Suprapubic skin (tissue), 4 donors: ENCODE measurements at regions not wholly inside any gene's neighbourhood (a gene's known extent, or its start where the extent isn't known, plus 50 kb on each side); places are given as distances from the start of the nearest gene placed in this dataset.
"Not testable (repeated sequence)": the region's sequence is repeated elsewhere in the genome, so short reads cannot be mapped to it uniquely, and the experiment has no call there.

Experiments used
- DNase-seq, 2 donors: peaks; one replicate each; pipeline ENCODE4 v3.0.0-alpha.2; 2019; ENCODE audit warnings: low spot score in 2 of 2
- H3K27ac ChIP-seq: fragments of 200-600 bp; sonication (generic); one replicate; pipeline ENCODE4 v1.5.1; 2019
- H3K27me3 ChIP-seq: fragments of 200-600 bp; sonication (generic); one replicate; pipeline ENCODE4 v1.5.1; 2019
- H3K36me3 ChIP-seq: fragments of 200-600 bp; sonication (generic); one replicate; pipeline ENCODE4 v1.5.1; 2019
- H3K4me1 ChIP-seq: fragments of 200-600 bp; sonication (generic); one replicate; pipeline ENCODE4 v1.5.1; 2019
- H3K4me3 ChIP-seq: fragments of 200-600 bp; sonication (generic); one replicate; pipeline ENCODE4 v1.5.1; 2019; ENCODE audit warnings: mild to moderate bottlenecking
- H3K9me3 ChIP-seq: fragments of 200-600 bp; sonication (generic); one replicate; pipeline ENCODE4 v1.5.1; 2019
- CTCF ChIP-seq, 2 donors: fragments of 200-600 bp in 1 of 2; fragments of 450-650 bp in 1 of 2; sonication (generic) in 1 of 2; IDR thresholded peaks; one replicate each; pipeline ENCODE4 v1.5.1; 2016 to 2019; ENCODE audit warnings: antibody characterized with exemption in 2 of 2, mild to moderate bottlenecking in 1 of 2, moderate library complexity in 1 of 2
- EP300 ChIP-seq: sonication (generic); formaldehyde crosslinking; IDR thresholded peaks from one replicate; pipeline ENCODE4 v1.6.1; 2017; ENCODE audit warnings: antibody characterized with exemption
- POLR2A ChIP-seq, 2 donors: fragments of 450-650 bp; IDR thresholded peaks; one replicate each; pipeline ENCODE4 v1.6.1; 2017; ENCODE audit warnings: antibody characterized with exemption in 2 of 2, mild to moderate bottlenecking in 2 of 2, moderate library complexity in 2 of 2
- POLR2AphosphoS5 ChIP-seq, 3 donors: sonication (generic); formaldehyde crosslinking; IDR thresholded peaks; one replicate each; pipeline ENCODE4 v1.6.1; 2017; ENCODE audit warnings: antibody characterized with exemption in 3 of 3
- WGBS: methylation state at CpG from one replicate; pipeline ENCODE4 v1.1.5; 2018; 5-methylcytosine and 5-hydroxymethylcytosine counted together

DNA sequence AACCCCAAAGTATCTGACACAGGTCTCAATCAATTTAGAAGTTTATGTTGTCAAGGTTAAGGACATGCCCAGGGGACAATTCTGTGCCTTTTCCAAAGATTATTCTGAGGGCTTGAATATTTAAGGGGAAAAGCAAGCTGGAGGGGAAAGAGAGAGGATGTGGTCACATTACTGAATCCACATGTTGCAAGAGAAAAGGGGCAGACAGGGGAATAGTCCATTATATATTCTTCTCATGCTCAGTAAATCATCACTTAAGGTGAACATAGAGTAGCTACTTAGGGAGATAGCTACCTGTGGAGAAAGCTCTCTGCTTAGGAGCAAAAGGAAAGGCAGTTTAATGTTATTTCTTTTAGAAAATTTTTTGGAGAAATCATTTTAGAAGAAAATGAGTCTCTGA, 751.6 kb downstream of the SI start:
- DNase-seq = no peak
- no peaks in the 10 kb centered on the region for H3K36me3 ChIP-seq
- H3K4me3 ChIP-seq = no peak overlapping the region
- no peak for TF ChIP-seq CTCF (IDR thresholded peaks at IDR 0.05)
- no peak for TF ChIP-seq POLR2A (IDR thresholded peaks at IDR 0.05)
- TF ChIP-seq POLR2AphosphoS5 (IDR thresholded peaks at IDR 0.05) = no peak
- TF ChIP-seq EP300 = no peak
- H3K27ac ChIP-seq = no peak overlapping the region
- no peaks in the 10 kb centered on the region for H3K4me1 ChIP-seq
- H3K9me3 ChIP-seq = no peaks in the 10 kb centered on the region
- H3K27me3 ChIP-seq = no peaks in the 10 kb centered on the region

DNA sequence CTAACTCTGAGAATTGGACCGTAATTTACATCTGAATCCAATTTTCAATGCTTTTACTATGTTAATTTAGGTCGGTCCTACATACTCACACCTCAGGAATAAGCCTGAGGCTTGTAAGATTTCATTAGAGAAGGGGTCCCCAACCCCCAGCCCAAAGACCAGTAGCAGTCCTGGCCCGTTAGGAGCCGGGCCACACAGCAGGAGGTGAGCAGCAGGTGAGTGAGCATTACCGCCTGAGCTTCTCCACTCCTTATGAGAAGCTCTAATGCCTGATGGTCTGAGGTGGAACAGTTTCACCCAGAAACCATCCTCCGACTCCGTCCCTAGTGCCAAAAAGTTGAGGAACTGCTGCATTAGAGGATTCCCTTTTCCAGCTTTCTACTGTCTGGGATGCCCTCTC, 757.3 kb downstream of the SI start:
- WGBS = 78% methylated on average over 7 of the region's 7 CpGs
- H3K36me3 ChIP-seq = no peaks in the 10 kb centered on the region
- no peaks in the 10 kb centered on the region for H3K4me1 ChIP-seq
- H3K27me3 ChIP-seq = no peaks in the 10 kb centered on the region
- DNase-seq = no peak
- no peak for TF ChIP-seq POLR2AphosphoS5 (IDR thresholded peaks at IDR 0.05)
- TF ChIP-seq CTCF (IDR thresholded peaks at IDR 0.05) = no peak
- TF ChIP-seq POLR2A (IDR thresholded peaks at IDR 0.05) = no peak
- TF ChIP-seq EP300 = no peak
- no peak overlapping the region for H3K4me3 ChIP-seq
- no peaks in the 10 kb centered on the region for H3K9me3 ChIP-seq
- no peak overlapping the region for H3K27ac ChIP-seq

DNA sequence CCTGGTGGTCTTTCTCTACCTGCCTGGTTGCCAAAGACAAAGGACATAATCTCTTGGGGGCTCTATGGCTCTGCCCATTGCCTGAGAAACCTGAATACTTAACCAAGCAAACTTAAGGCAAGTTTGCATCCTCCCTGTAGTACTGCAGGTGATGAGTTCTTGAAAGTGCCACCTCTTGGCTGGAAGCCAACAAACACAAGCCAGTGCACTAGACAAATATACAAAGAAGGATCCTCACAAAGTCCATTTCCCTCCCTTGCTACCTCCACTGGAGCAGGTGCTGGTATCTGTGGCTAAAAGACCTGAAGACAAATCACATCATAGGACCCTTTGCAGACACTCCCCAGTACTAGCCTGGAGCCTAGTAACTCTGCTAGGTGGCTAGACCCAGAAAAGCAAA, 772.3 kb downstream of the SI start:
- no peaks in the 10 kb centered on the region for H3K36me3 ChIP-seq
- no peak for DNase-seq
- no peak overlapping the region for H3K27ac ChIP-seq
- no peaks in the 10 kb centered on the region for H3K27me3 ChIP-seq
- no peak overlapping the region for H3K4me3 ChIP-seq
- TF ChIP-seq POLR2AphosphoS5 (IDR thresholded peaks at IDR 0.05) = no peak
- no peak for TF ChIP-seq CTCF (IDR thresholded peaks at IDR 0.05)
- TF ChIP-seq POLR2A (IDR thresholded peaks at IDR 0.05) = no peak
- TF ChIP-seq EP300 = no peak
- no peaks in the 10 kb centered on the region for H3K4me1 ChIP-seq
- no peaks in the 10 kb centered on the region for H3K9me3 ChIP-seq

- Histone ChIP-seq H3K27ac (no peak overlapping the region), H3K27me3 (no peaks in the 10 kb centered on the region), H3K4me1 (no peaks in the 10 kb centered on the region), H3K9me3 (no peaks in the 10 kb centered on the region), H3K4me3 (no peak overlapping the region), H3K36me3 (no peaks in the 10 kb centered on the region)
- TF ChIP-seq POLR2AphosphoS5 (IDR thresholded peaks at IDR 0.05) (no peak), EP300 (no peak), CTCF (IDR thresholded peaks at IDR 0.05) (no peak), POLR2A (IDR thresholded peaks at IDR 0.05) (no peak)
- DNase-seq = no peak
- 34% methylated on average over 1 of the region's 1 CpG for WGBS
Measured at GRCh38 chr3:164303894-164304293, 774.4 kb downstream of the SI start.

- TF ChIP-seq POLR2AphosphoS5 (IDR thresholded peaks at IDR 0.05) (no peak), CTCF (IDR thresholded peaks at IDR 0.05) (no peak), EP300 (no peak), POLR2A (IDR thresholded peaks at IDR 0.05) (no peak)
- no peak for DNase-seq
- no peaks in the 10 kb centered on the region for H3K4me1 ChIP-seq
- H3K27ac ChIP-seq = no peak overlapping the region
- no peaks in the 10 kb centered on the region for H3K27me3 ChIP-seq
- H3K4me3 ChIP-seq = no peak overlapping the region
- no peaks in the 10 kb centered on the region for H3K9me3 ChIP-seq
- H3K36me3 ChIP-seq = no peaks in the 10 kb centered on the region
Measured at GRCh38 chr3:164302622-164303021, 775.7 kb downstream of the SI start.

GRCh38 chr3:164291486-164291885, 786.8 kb downstream of the SI start:
- WGBS = 95% methylated on average over 23 of the region's 23 CpGs

More at GRCh38 chr3:164291486-164291885, 786.8 kb downstream of the SI start:
- H3K4me1 ChIP-seq, H3K27me3 ChIP-seq, H3K9me3 ChIP-seq, DNase-seq, H3K36me3 ChIP-seq, H3K4me3 ChIP-seq, H3K27ac ChIP-seq: not testable (repeated sequence)
